HG02759 (cell line): ENCODE measurements at regions not wholly inside any gene's neighbourhood (a gene's known extent, or its start where the extent isn't known, plus 50 kb on each side); places are given as distances from the start of the nearest gene placed in this dataset.

Experiments
- ATAC-seq: cut with Tn5 transposase; IDR thresholded peaks from one replicate; pipeline ENCODE4 v1.9.1; 2021; ENCODE audit warnings: mild to moderate bottlenecking, moderate library complexity; ENCODE audit not compliant: unreplicated experiment

- ATAC-seq, result no peak
Measured at GRCh38 chr2:122447237-122447636, 691.8 kb downstream of the TSN start.

DNA sequence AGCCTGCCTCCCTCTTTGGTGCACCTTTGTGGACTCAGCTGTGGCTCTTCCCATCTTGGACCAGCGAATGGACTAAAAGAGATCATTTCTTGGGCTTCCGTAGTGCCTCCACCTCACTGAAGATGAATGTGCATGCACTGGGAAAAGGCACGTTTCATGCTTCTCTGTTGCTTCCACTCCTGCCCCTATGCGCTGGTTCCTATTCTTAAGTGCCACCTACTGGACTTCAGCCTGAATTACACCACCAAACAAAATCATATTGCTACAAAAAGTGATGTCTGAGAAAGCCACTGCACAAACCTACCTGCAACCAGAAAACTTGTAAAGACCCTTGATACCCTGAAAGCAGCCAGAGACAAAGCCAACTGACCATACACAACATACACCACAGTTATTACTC is 695.6 kb downstream of the TSN start:
- peak; percentile 60 for ATAC-seq

GRCh38 chr2:122451697-122452096 is 696.2 kb downstream of the TSN start:
- ATAC-seq, result no peak

DNA sequence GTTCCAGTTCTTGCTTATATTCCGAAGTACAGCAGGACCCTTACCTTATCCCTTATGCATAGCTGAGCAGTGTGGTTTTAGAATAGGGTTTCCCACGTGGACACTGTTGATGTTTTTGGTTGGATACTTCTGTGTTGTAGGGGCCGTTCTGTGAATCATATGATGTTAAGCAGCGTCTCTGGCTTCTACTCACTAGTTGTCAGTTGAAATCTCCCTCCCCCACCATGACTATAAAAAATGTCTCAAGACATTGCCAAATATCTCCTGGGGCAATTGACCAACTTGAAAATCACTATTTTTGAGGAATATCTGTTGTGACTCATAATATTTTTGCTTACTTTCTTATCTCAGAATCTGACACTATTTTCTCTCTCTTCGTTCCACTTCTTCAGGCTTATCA is 713.7 kb downstream of the TSN start:
- ATAC-seq, result no peak

DNA sequence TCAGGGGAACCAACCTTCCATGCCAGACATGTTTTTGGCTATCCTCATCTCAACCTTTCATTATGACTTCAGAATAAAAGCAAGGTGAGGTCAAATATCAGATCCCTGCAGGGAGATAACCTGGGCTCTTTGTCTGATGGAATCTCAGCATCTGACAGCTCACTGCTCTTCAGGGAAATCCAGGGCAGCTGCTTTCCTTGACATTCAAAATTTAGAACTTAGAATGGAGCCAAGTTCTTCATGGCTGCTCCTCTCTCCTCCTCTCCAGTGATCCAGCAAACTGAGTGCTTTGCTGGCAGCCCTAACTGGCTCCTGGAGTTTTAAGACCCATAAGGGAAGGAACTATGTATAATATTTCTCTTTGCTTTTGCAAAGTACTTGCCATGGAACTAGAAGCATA is 716.3 kb downstream of the TSN start:
- no peak for ATAC-seq

DNA sequence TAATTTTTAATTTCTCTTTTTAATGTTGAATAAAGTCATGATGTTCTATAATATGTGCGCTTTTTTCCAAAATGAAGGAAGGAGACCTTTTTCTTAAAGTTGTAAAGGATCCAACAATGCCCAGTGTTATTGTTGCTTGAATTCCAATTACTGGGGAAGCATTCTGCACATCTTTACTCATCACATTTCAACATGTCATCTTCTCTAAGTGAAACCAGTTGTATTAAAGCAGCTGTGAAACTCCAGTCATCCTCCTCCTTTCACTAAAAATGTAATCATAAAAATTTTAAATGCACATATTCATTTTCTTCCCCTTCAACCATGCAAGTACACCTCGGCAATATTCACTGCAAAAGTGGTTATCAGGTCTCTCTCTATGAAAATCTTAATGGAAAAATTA is 722.7 kb downstream of the TSN start:
- no peak for ATAC-seq

- no peak for ATAC-seq
Measured at GRCh38 chr2:122478771-122479170, 723.3 kb downstream of the TSN start.

GRCh38 chr2:122480501-122481243 is 725.2 kb downstream of the TSN start:
- no peak for ATAC-seq

DNA sequence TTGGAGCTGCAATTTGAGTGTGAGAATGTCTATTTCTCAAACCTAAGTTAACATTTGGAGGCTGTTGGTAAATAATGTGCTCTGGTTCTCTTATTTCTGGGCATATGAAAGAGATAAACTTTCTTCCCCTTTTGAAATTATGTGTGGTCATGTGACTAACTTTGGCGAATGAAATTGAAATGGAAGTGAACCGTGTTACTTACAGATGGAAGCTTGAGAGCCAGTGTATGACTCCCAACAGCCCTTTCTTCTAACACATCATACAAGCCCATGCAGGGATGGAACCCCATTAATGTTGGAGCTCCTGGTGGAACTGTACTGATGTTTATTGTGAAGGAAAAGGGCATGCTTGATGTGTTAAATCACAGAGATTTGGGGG is 725.8 kb downstream of the TSN start:
- ATAC-seq, result no peak

DNA sequence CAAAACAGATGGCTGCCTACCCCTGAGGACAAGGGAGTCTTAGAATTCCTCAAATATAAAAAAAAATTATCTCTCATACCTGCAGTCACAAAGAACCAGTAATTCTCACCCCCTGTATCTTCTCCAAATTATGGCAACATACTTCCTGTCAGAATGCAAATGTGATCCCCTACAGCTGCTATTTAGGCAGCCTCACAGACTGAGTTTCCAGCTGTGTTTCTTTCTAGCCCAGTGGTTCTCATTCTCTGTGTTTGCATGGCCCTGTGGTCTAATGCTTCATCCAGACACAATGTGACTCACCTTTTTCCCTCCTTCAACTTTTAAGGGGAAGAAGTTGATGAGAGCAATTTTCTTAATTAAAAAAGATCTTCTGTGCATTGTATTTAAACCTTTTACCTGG is 726.3 kb downstream of the TSN start:
- peak; percentile 71 for ATAC-seq

- ATAC-seq, result no peak
Measured at GRCh38 chr2:122486086-122486485, 730.6 kb downstream of the TSN start.

- ATAC-seq, result no peak
Measured at GRCh38 chr2:122486705-122487415, 731.4 kb downstream of the TSN start.

DNA sequence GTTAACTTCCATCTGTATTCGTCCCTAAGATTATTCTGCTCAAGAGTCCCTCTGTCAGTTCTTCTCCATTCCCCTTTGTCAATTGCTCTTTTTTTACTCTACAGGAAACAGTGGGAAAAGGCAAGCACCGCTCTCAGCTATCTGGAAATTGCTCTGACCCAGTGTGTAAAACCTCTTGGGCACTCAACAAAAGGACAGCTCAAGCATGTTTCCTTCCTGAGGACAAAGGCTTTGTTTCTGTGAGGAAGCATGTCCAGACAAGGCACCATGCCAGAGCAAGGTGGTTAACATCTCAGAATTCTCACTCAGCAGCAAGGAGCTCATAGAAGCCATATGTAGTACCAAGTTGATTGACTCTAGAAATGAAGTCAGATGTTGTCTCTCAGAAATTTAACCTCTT is 735.6 kb downstream of the TSN start:
- no peak for ATAC-seq

DNA sequence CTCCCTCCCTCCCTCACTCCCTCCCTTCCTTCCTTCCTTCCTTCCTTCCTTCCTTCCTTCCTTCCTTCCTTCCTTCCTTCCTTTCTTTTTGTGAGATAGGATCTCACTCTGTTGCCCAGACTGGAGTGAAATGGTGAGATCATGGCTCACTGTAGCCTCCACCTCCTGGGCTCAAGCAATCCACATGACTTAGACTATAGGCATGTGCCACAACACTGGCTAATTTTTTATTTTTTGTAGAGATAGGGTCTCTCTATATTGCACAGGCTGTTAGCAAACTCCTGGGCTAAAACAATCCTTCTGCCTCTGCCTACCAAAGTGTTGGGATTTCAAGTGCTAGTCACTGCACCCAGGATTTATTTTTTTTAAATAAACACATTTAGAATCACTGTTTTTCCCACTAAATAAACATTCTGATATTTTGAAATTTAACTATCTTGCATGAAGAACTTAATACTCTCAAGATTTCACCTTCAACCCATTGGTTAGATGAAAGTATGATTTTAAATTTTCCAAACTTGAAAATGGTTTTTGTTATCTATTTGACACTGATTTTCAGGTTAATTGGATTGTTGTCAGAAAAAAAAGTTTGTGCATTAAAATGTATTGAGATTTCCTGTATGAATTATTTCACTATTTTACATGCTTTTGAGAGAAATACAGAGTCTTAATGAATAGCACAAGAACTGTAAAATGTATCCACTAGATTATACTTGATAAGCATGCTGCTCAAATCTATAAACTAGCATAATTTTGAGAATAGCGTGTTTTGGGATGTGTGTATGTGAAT is 745.1 kb downstream of the TSN start:
- no peak for ATAC-seq

- no peak for ATAC-seq
Measured at GRCh38 chr2:122506620-122507019, 751.2 kb downstream of the TSN start.

DNA sequence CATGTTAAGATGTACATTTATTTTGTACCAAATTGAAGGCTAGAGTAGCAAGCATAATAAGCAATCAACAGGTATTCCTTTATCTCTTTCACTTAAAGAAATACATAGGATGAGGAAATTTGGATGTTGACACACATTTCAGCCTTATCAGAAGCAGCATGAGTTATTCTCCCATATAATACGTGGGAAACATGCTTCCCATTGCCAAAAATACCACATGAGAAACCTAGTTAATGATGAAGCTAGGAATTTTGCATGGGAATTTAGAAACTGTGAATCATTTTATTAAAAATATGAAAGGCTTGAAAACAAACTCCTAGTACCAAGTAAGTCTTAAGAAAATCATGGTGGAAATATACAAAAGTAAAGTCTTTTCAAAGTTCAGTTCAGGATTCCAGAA is 751.8 kb downstream of the TSN start:
- ATAC-seq, result no peak

DNA sequence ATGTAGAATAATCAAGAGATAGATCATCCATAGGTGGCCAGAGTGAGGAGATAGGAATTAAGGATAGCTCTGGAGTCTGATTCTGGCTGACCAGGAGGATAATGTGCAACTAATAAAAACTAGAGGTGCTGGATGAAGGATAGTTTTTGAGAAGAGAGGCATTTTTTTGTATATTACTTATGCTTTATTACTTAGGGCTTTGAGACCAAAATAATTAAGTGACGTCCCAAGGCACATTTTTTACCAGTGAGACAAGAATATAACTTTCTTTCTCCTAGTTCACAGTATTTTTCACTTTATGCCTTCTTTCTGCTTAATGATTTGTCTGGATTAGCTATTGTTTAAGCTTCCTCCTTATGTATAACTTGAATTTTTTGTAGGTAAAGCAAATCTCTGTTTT is 756.6 kb downstream of the TSN start:
- no peak for ATAC-seq

GRCh38 chr2:122514451-122514996 is 759.1 kb downstream of the TSN start:
- no peak for ATAC-seq

- no peak for ATAC-seq
Measured at GRCh38 chr2:122515731-122516290, 760.4 kb downstream of the TSN start.

GRCh38 chr2:122516775-122517174 is 761.3 kb downstream of the TSN start:
- no peak for ATAC-seq

DNA sequence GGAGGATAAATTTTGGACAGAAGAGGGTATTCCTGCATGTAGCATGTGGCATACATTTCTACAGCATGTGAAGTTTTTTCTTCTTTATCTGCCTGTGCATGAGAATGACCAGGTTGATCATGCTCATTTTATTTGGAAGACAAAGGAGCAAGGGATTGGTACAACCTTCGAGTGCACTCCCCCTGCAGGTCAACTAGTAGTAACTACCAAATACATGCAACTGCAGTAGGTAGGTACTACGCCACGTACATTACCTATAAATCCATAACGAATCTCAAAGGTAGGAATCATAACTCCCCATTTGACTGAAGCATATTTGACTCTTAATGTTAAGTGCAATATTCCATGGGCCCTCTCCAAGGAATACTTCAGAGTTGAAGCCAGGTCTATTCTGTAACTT is 763.9 kb downstream of the TSN start:
- ATAC-seq, result no peak
